ENCODE measurements at regions not wholly inside any gene's neighbourhood (a gene's known extent, or its start where the extent isn't known, plus 50 kb on each side); places are given as distances from the start of the nearest gene placed in this dataset.

DNA sequence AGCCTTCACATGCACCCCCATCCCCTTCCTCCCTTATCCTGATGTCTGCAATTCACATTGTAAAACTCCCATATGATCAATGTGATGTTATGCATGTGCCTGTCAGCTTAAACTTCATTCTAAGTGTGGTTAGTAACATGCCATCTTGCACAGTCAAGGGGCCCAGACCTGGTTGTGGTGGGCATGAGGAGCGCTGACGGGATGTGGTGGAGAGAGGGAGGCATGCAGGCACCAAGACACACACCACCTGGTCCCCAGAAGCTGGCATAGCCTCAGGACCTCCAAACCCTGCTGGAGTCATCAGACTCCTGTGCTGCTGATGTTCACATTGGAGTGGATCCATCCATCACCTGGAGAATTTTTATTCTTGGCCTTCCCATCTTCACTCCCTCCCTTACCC lies 90.5 kb upstream of the ABCC4 start:
- FAIRE-seq, result no peak

More for the DNA sequence above, 90.5 kb upstream of the ABCC4 start:
- Histone ChIP-seq H3K4me2 (ENCODE audit: insufficient read depth, low read length) (no peak overlapping the region), H3K27ac (ENCODE audit: extremely low read depth, low read depth, low read length) (no peak overlapping the region), H3K9ac (ENCODE audit: insufficient read depth in 1 of 2, low read depth in 2 of 2, low read length in 2 of 2) (no peak overlapping the region), H2AFZ (ENCODE audit: low read depth, low read length) (no peak overlapping the region), H3K4me3 (no peak overlapping the region), H3K27me3 (ENCODE audit: control insufficient read depth in 2 of 2, insufficient read depth in 2 of 2, low read length in 2 of 2) (no peaks in the 10 kb centered on the region; a peak in 2 of 5 replicates), H3K36me3 (ENCODE audit: control insufficient read depth, insufficient read depth, low read length) (no peaks in the 10 kb centered on the region), H3K9me3 (replicated peaks; ENCODE audit: control insufficient read depth, insufficient read depth, low read depth, low read length) (no peaks in the 10 kb centered on the region), H3K4me1 (replicated peaks in 1 of 2; ENCODE audit: control insufficient read depth in 2 of 2, insufficient read depth in 2 of 2, low read length in 2 of 2) (no peaks in the 10 kb centered on the region), H3K79me2 (ENCODE audit: control insufficient read depth, insufficient read depth, low read length) (no peaks in the 10 kb centered on the region), H3K9me1 (ENCODE audit: control insufficient read depth, insufficient read depth, low read length) (no peaks in the 10 kb centered on the region), H4K20me1 (replicated peaks; ENCODE audit: control insufficient read depth, insufficient read depth, low read length) (no peaks in the 10 kb centered on the region)
- CTCF ChIA-PET (ENCODE audit: low intra/inter-chr PET ratio), result no interaction called here
- no CpG with 5 or more reads among the region's 2 CpGs for WGBS (ENCODE audit: insufficient coverage, low coverage, missing lambda C conversion rate)
- BruUV-seq (replicated peaks), result no TSS peak
- POLR2A ChIA-PET, result no interaction called here
- TF ChIP-seq TAF1 (IDR thresholded peaks at IDR 0.05; ENCODE audit: control insufficient read depth, extremely low read depth, insufficient read depth, low read length, severe bottlenecking) (no peak), TCF7L2 (IDR thresholded peaks at IDR 0.05; ENCODE audit: low read depth, low read length) (no peak), SRSF9 (IDR thresholded peaks at IDR 0.05; ENCODE audit: borderline replicate concordance, low read depth, low read length) (no peak), KDM4B (IDR thresholded peaks at IDR 0.05; ENCODE audit: borderline replicate concordance in 2 of 2, low read depth in 1 of 2) (no peak), ETV6 (IDR thresholded peaks at IDR 0.05; ENCODE audit: borderline replicate concordance in 1 of 2, low read depth in 2 of 2, low read length in 1 of 2) (no peak), ETV6 (CRISPR knock-in tag; IDR thresholded peaks at IDR 0.05; ENCODE audit: borderline replicate concordance) (no peak), FOXJ3 (CRISPR knock-in tag; IDR thresholded peaks at IDR 0.05) (no peak), ZNF217 (CRISPR knock-in tag; IDR thresholded peaks at IDR 0.05) (no peak), NFE2 (IDR thresholded peaks at IDR 0.05; ENCODE audit: low read depth) (no peak), CEBPG (CRISPR knock-in tag; IDR thresholded peaks at IDR 0.05) (no peak), CEBPG (tag; conservative IDR thresholded peaks at IDR 0.05 in 1 of 2, IDR thresholded peaks at IDR 0.05 in 1 of 2) (no peak), ZFPM2 (CRISPR knock-in tag; IDR thresholded peaks at IDR 0.05) (no peak)
- TF ChIP-seq, protein P1, sequence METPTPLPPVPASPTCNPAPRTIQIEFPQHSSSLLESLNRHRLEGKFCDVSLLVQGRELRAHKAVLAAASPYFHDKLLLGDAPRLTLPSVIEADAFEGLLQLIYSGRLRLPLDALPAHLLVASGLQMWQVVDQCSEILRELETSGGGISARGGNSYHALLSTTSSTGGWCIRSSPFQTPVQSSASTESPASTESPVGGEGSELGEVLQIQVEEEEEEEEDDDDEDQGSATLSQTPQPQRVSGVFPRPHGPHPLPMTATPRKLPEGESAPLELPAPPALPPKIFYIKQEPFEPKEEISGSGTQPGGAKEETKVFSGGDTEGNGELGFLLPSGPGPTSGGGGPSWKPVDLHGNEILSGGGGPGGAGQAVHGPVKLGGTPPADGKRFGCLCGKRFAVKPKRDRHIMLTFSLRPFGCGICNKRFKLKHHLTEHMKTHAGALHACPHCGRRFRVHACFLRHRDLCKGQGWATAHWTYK (CRISPR knock-in tag; IDR thresholded peaks at IDR 0.05), result no peak
- TF ChIP-seq, protein P2, sequence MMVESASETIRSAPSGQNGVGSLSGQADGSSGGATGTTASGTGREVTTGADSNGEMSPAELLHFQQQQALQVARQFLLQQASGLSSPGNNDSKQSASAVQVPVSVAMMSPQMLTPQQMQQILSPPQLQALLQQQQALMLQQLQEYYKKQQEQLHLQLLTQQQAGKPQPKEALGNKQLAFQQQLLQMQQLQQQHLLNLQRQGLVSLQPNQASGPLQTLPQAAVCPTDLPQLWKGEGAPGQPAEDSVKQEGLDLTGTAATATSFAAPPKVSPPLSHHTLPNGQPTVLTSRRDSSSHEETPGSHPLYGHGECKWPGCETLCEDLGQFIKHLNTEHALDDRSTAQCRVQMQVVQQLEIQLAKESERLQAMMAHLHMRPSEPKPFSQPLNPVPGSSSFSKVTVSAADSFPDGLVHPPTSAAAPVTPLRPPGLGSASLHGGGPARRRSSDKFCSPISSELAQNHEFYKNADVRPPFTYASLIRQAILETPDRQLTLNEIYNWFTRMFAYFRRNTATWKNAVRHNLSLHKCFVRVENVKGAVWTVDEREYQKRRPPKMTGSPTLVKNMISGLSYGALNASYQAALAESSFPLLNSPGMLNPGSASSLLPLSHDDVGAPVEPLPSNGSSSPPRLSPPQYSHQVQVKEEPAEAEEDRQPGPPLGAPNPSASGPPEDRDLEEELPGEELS (CRISPR knock-in tag; IDR thresholded peaks at IDR 0.05; ENCODE audit: borderline replicate concordance), result no peak
- TF ChIP-seq, protein P3, sequence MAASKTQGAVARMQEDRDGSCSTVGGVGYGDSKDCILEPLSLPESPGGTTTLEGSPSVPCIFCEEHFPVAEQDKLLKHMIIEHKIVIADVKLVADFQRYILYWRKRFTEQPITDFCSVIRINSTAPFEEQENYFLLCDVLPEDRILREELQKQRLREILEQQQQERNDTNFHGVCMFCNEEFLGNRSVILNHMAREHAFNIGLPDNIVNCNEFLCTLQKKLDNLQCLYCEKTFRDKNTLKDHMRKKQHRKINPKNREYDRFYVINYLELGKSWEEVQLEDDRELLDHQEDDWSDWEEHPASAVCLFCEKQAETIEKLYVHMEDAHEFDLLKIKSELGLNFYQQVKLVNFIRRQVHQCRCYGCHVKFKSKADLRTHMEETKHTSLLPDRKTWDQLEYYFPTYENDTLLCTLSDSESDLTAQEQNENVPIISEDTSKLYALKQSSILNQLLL (CRISPR knock-in tag; IDR thresholded peaks at IDR 0.05; ENCODE audit: borderline replicate concordance), result no peak
- in situ Hi-C loops (cut with MboI) (no loop called here), intact Hi-C loops (cut with micrococcal nuclease) (no loop called here)
- ATAC-seq (no peak), DNase-seq (ENCODE audit: extremely low read depth in 1 of 4, low spot score in 3 of 4) (no peak)
